Kidney (tissue), 13 donors: ENCODE measurements at regions not wholly inside any gene's neighbourhood (a gene's known extent, or its start where the extent isn't known, plus 50 kb on each side); places are given as distances from the start of the nearest gene placed in this dataset.

ENCODE experiments used
- DNase-seq, 5 donors: peaks; one replicate each; pipeline ENCODE4 v3.0.0-alpha.2; 2013 to 2020
- FAIRE-seq: peaks from 2 replicates; lab custom pipeline; 2012; peaks lifted over from hg19 to GRCh38; lab: Jason Lieb, UNC
- H3K27ac ChIP-seq, 2 donors: one replicate each; pipeline ENCODE4 v1.7.0; 2013; ENCODE audit warnings: low read depth in 2 of 2, low read length in 2 of 2, inconsistent platforms in 1 of 2
- H3K27me3 ChIP-seq: one replicate; pipeline ENCODE4 v1.7.1; 2013; ENCODE audit warnings: low read length, inconsistent platforms; ENCODE audit not compliant: control insufficient read depth, insufficient read depth
- H3K36me3 ChIP-seq, 3 donors: one replicate each; pipeline versions ENCODE4 v1.7.0 to v1.7.1; 2013; ENCODE audit warnings: low read length in 3 of 3, control low read depth in 1 of 3, inconsistent platforms in 1 of 3; ENCODE audit not compliant: insufficient read depth in 3 of 3, control insufficient read depth in 2 of 3
- H3K4me1 ChIP-seq, 3 donors: one replicate each; pipeline versions ENCODE4 v1.7.0 to v1.7.1; 2013; ENCODE audit warnings: low read length in 3 of 3, inconsistent platforms in 1 of 3, low read depth in 1 of 3; ENCODE audit not compliant: control insufficient read depth in 2 of 3, insufficient read depth in 2 of 3
- H3K4me3 ChIP-seq, 3 donors: one replicate each; pipeline versions ENCODE4 v1.7.0 to v1.8.1; 2013; ENCODE audit warnings: low read length in 3 of 3, control low read depth in 1 of 3, inconsistent platforms in 1 of 3
- H3K9ac ChIP-seq, 3 donors: one replicate each; pipeline versions ENCODE4 v1.7.0 to v1.7.1; 2013; ENCODE audit warnings: low read length in 3 of 3, control low read depth in 1 of 3, inconsistent platforms in 1 of 3
- H3K9me3 ChIP-seq, 3 donors: one replicate each; pipeline versions ENCODE4 v1.7.0 to v1.7.1; 2013; ENCODE audit warnings: low read length in 3 of 3, control low read depth in 1 of 3, inconsistent platforms in 1 of 3; ENCODE audit not compliant: control insufficient read depth in 2 of 3, insufficient read depth in 1 of 3
- CTCF ChIP-seq: IDR thresholded peaks from 3 replicates; pipeline ENCODE4 v1.5.1; 2012; ENCODE audit warnings: mild to moderate bottlenecking, moderate library complexity, borderline replicate concordance; ENCODE audit not compliant: insufficient read depth; ENCODE audit errors: extremely low read depth
- intact Hi-C: fragments of 100-400 bp; cut with DNase I; formaldehyde crosslinking; loops from one replicate; pipeline ENCODE4 v1.11.1; 2022
- donor health status: control.
- donor health status: control.
- donor health status: control.
- donor health status: control.
- donor health status: control.
- donor health status: DM: yes; HTN: yes; CAD: no.
- donor health status: Normal renal cell carcinoma (clear cell type).

GRCh38 chr9:694403-695154, 146.9 kb upstream of the DMRT1 start:
- FAIRE-seq (no peak), DNase-seq (peak in 1 of 5 donors; percentile 21)
- no peak for TF ChIP-seq CTCF
- Histone ChIP-seq H3K9ac (peak overlapping the region in 2 of 3 donors; percentile 61 to 68), H3K4me3 (peak overlapping the region; percentile 5 to 27 (median 26)), H3K36me3 (no peaks in the 10 kb centered on the region), H3K4me1 (peaks cover 2 to 34% (median 27%) of the 10 kb centered on the region in 3 donors), H3K27me3 (no peaks in the 10 kb centered on the region), H3K27ac (peak overlapping the region; percentile 37 to 71), H3K9me3 (no peaks in the 10 kb centered on the region)
- intact Hi-C loops: no loop called here

- Histone ChIP-seq H3K27ac (peak overlapping the region in 1 of 2 donors; percentile 18), H3K4me3 (peak overlapping the region in 2 of 3 donors; percentile 5 to 27), H3K36me3 (no peaks in the 10 kb centered on the region), H3K9me3 (no peaks in the 10 kb centered on the region), H3K9ac (no peak overlapping the region), H3K27me3 (no peaks in the 10 kb centered on the region), H3K4me1 (peaks cover 2 to 34% (median 27%) of the 10 kb centered on the region in 3 donors)
- intact Hi-C loops: no loop called here
- no peak for FAIRE-seq
- no peak for DNase-seq
- TF ChIP-seq CTCF: no peak
These were observed 146.2 kb upstream of the DMRT1 start for GRCh38 chr9:695252-695651.

DNA sequence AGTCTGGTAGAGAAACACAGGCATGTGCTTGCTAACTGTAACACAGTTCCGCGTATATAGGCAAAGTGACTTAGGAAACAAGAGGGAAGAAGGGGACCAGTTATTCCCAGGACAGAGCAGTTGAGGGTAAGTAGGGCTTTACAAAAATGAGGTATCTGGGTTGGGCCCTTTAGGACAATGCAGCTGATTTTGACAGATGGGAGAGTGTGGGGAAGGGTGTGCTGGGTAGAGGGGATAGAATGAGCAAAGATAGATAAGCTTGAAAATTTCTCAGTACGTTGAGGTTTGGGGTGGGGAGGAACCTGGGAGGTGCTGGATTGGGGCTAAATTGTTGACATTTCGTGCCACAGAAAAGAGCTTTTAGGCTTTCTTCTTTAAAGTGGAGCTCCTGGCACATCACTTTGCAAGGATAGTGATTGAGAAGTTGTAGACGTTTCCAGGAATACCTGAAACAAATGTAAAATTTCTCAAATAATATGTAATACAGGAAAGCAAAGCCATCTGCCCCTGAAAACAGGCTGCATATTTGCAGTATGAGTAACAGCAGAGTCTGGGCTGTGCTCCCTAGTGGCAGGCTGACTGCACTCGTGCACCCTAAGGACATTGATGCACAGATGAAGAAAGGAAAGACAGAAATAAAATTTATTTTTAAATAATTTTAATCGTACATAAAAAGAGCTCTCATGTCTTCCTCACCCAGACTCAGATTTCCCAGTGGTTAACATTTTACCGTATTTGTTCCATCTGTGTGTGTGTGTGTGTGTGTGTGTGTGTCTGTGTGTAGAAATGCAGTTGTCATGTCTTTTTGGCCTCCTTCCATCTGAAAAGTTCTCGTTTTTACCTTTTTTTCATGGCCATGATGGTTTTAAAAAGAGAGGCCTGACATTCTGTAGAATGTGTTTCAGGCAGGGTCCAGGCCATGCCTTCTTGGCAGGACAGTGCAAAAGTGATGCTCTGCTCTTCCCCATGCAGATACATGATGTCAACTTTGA, 144.9 kb upstream of the DMRT1 start:
- intact Hi-C loops: no loop called here
- no peak overlapping the region for H3K9ac ChIP-seq
- no peak overlapping the region for H3K4me3 ChIP-seq
- no peak for TF ChIP-seq CTCF
- FAIRE-seq: no peak
- H3K27ac ChIP-seq: peak overlapping the region in 1 of 2 donors; percentile 51
- no peaks in the 10 kb centered on the region for H3K9me3 ChIP-seq
- no peaks in the 10 kb centered on the region for H3K36me3 ChIP-seq
- H3K27me3 ChIP-seq: no peaks in the 10 kb centered on the region
- peaks cover 2 to 34% (median 27%) of the 10 kb centered on the region in 3 donors for H3K4me1 ChIP-seq
- no peak for DNase-seq
